Dermis blood vessel endothelial cell (primary cell): ENCODE measurements at regions not wholly inside any gene's neighbourhood (a gene's known extent, or its start where the extent isn't known, plus 50 kb on each side); places are given as distances from the start of the nearest gene placed in this dataset.
A peak's percentile ranks its signal among the peaks of the same experiment; 100 is the strongest.

Source experiments
- DNase-seq: peaks from one replicate; pipeline ENCODE4 v3.0.0; 2010

- no peak for DNase-seq
Measured at GRCh38 chr3:15952543-15953175, 154.9 kb upstream of the ANKRD28 start.

GRCh38 chr3:15953841-15954240 lies 156.1 kb upstream of the ANKRD28 start:
- no peak for DNase-seq

- no peak for DNase-seq
Measured at GRCh38 chr3:15955968-15956367, 158.2 kb upstream of the ANKRD28 start.

GRCh38 chr3:15958692-15959433 lies 161.1 kb upstream of the ANKRD28 start:
- DNase-seq = no peak

- DNase-seq = no peak
Measured at GRCh38 chr3:15959434-15959811, 161.6 kb upstream of the ANKRD28 start.

GRCh38 chr3:15964605-15965442 lies 167.0 kb upstream of the ANKRD28 start:
- DNase-seq = peak; percentile 60

GRCh38 chr3:15967577-15967976 lies 169.8 kb upstream of the ANKRD28 start:
- DNase-seq = no peak

- DNase-seq = no peak
Measured at GRCh38 chr3:15969874-15970640, 172.3 kb upstream of the ANKRD28 start.

GRCh38 chr3:15973414-15973813 lies 175.6 kb upstream of the ANKRD28 start:
- no peak for DNase-seq

GRCh38 chr3:15973940-15974339 lies 176.2 kb upstream of the ANKRD28 start:
- no peak for DNase-seq

- no peak for DNase-seq
Measured at GRCh38 chr3:15974647-15975046, 176.9 kb upstream of the ANKRD28 start.

GRCh38 chr3:15976524-15976923 lies 178.7 kb upstream of the ANKRD28 start:
- no peak for DNase-seq

GRCh38 chr3:15977090-15977489 lies 179.3 kb upstream of the ANKRD28 start:
- no peak for DNase-seq

GRCh38 chr3:15977598-15978232 lies 179.9 kb upstream of the ANKRD28 start:
- no peak for DNase-seq

- DNase-seq = no peak
Measured at GRCh38 chr3:15978801-15979200, 181.0 kb upstream of the ANKRD28 start.

GRCh38 chr3:15979495-15979894 lies 181.7 kb upstream of the ANKRD28 start:
- DNase-seq = no peak

GRCh38 chr3:15979900-15980299 lies 182.1 kb upstream of the ANKRD28 start:
- no peak for DNase-seq

- no peak for DNase-seq
Measured at GRCh38 chr3:15982243-15982642, 184.5 kb upstream of the ANKRD28 start.

GRCh38 chr3:15982667-15983196 lies 185.0 kb upstream of the ANKRD28 start:
- no peak for DNase-seq

- DNase-seq = no peak
Measured at GRCh38 chr3:15983232-15983631, 185.5 kb upstream of the ANKRD28 start.

GRCh38 chr3:15983693-15984092 lies 185.9 kb upstream of the ANKRD28 start:
- DNase-seq = no peak

- peak; percentile 21 for DNase-seq
Measured at GRCh38 chr3:15989419-15989818, 185.1 kb upstream of the GALNT15 start.
